ENCODE measurements at regions not wholly inside any gene's neighbourhood (a gene's known extent, or its start where the extent isn't known, plus 50 kb on each side); places are given as distances from the start of the nearest gene placed in this dataset.
"Not testable (repeated sequence)": the region's sequence is repeated elsewhere in the genome, so short reads cannot be mapped to it uniquely, and the experiment has no call there.

GRCh38 chr3:56954125-56954524, 106.3 kb upstream of the SPATA12 start:
- no peak for DNase-seq

DNA sequence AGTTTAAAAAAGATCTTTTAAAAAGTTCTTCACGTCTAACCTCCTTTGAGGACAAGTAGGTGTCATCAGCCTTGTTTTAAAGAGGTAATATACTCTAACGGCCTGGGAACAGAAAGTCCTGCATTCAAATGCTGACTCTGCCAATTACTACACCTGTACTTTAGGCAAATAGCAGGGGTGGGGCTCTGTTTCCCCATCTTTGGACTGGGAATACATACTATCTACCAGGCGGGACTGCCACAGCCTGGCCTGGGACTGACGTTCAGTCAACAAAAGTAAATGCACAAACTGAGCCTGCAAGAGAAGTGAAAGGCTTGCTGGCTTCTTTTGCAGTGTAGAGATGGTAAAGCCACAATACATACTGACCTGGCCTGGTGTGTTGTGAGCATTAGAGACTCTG, 107.6 kb upstream of the SPATA12 start:
- DNase-seq, result no peak

DNA sequence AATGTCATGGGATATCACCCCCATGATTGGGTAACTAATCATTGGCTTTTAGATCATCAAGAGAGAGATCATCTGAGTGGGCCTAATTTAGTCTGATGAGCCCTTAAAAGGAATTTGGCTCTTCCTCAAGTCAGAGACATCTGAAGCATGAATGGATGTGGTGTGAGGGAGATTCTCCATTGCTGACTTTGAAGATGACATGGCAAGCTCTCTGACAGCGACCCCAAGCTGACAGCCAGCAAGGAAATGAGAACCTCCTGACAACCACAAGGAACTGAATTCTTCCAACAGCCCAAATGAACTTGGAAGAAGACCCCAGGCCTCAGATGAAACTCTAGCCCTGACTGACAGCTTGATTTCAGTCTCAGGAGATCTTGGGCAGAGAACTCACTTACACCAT, 108.4 kb upstream of the SPATA12 start:
- no peak for DNase-seq

DNA sequence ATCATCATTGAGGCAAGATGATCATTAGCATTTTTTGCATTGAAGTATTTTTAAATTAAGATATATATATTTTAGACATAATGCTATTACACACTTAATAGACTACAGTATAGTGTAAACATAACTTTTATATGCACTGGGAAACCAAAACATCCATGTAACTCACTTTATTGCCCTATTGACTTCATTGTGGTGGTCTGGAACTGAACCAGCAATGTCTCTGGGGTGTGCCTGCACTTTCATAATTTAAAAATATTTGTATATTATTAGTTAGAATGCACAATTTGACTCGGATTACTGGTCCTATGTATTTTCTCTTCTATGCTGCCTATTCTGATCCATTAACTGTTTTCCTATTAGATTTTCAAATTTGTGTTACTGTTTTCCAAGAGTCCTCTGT, 109.1 kb upstream of the SPATA12 start:
- no peak for DNase-seq

DNA sequence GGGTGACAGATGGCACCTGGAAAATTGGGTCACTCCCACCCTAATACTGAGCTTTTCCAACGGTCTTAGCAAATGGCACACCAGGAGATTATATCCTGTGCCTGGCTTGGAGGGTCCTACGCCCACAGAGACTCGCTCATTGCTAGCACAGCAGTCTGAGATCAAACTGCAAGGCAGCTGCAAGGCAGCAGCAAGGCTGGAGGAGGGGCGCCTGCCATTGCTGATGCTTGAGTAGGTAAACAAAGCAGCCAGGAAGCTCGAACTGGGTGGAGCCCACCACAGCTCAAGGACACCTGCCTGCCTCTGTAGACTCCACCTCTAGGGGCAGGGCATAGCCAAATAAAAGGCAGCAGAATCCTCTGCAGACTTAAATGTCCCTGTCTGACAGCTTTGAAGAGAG, 115.1 kb upstream of the SPATA12 start:
- not testable (repeated sequence) for DNase-seq

DNA sequence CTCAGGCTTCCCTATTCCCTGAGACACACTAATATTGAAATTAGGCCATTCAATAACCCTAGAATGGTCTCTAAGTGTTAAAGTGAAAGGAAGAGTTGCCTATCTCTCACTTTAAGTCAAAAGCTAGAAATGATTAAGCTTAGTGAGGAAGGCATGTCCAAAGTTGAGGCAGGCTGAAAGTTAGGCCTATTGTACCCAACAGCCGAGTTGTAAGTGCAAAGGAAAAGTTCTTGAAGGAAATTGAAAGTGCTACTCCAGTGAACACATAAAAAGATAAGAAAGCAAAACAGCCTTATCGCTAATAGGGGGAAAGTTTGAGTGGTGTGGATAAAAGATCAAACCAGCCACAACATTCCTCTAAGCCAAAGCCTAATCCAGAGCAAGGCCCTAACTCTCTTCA, 117.9 kb upstream of the SPATA12 start:
- DNase-seq, result no peak

- no peak for DNase-seq
Observed at GRCh38 chr3:56940976-56941375, 119.5 kb upstream of the SPATA12 start.

DNA sequence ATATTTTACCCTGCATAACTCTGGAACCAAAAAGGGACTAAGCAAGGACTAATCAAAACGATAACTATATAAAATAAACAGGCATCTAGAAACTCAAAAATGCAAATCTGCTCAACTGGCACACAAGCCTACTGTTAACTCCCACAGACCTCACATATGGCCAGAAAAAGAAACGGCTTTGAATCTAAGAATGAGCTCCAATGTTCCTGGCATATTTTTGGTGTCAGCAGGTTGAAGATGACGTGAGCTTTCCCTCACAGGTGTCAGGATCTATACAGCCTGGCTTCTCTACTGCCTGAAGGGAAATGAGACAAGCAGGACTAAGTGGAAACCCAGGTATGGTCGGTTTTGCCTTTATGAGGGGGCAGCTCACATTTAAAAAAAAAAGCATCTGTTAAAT, 120.1 kb upstream of the SPATA12 start:
- no peak for DNase-seq

- no peak for DNase-seq
Observed at GRCh38 chr3:56939834-56940233, 120.6 kb upstream of the SPATA12 start.

GRCh38 chr3:56938530-56938929, 121.9 kb upstream of the SPATA12 start:
- no peak for DNase-seq

DNA sequence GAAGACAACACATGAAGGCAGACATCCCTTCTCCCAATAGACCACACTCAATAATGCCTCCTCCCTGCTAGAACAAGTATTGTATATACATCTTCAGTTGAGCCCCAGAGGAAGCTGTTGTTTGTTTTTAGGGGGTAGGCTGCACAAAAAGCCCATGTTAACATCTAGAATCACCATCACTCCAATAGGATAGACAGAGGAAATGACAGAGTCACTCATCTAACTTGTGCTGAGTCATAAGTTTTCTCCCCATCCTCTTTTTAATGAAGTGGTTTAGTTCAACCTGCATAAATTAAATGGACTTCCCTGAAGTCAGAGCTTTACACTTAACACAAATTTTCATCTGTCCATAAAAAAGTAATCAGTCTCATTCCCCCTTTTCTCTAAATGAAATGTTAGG, 122.9 kb upstream of the SPATA12 start:
- DNase-seq, result no peak

GRCh38 chr3:56935811-56936210, 124.7 kb upstream of the SPATA12 start:
- no peak for DNase-seq

DNA sequence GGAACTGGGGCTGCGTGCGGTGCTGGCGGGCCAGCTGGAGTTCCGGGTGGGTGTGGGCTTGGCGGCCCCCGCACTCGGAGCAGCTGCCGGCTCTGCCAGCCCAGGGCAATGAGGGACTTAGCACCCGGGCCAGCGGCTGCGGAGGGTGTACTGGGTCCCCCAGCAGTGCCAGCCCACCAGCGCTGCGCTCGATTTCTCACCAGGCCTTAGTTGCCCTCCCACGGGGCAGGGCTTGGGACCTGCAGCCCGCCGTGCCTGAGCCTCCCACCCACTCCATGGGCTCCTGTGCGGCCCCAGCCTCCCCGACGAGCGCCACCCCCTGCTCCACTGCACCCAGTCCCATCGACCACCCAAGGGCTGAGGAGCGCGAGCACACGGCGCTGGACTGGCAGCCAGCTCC, 126.0 kb upstream of the SPATA12 start:
- DNase-seq, result not testable (repeated sequence)

DNA sequence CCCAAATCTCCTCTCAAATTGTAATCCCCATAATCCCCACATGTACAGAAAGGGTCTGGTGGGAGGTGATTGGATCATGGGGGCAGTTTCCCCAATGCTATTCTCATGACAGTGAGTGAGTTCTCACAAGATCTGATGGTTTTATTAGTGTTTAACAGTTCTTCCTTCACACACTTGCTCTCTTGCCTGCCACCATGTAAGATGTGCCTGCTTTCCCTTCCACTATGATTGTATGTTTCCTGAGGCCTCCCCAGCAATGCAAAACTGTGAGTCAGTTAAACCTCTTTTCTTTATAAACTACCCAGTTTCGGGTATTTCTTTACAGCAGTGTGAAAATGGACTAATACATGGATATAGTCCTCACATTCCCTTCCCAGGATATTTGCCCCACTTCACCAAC, 126.7 kb upstream of the SPATA12 start:
- no peak for DNase-seq

GRCh38 chr3:56932866-56933265, 127.6 kb upstream of the SPATA12 start:
- no peak for DNase-seq

- no peak for DNase-seq
Observed at GRCh38 chr3:56931836-56932235, 128.6 kb upstream of the SPATA12 start.

GRCh38 chr3:56930706-56931105, 129.0 kb upstream of the ARHGEF3 start:
- DNase-seq, result no peak

GRCh38 chr3:56929809-56930615, 128.3 kb upstream of the ARHGEF3 start:
- DNase-seq, result no peak

DNA sequence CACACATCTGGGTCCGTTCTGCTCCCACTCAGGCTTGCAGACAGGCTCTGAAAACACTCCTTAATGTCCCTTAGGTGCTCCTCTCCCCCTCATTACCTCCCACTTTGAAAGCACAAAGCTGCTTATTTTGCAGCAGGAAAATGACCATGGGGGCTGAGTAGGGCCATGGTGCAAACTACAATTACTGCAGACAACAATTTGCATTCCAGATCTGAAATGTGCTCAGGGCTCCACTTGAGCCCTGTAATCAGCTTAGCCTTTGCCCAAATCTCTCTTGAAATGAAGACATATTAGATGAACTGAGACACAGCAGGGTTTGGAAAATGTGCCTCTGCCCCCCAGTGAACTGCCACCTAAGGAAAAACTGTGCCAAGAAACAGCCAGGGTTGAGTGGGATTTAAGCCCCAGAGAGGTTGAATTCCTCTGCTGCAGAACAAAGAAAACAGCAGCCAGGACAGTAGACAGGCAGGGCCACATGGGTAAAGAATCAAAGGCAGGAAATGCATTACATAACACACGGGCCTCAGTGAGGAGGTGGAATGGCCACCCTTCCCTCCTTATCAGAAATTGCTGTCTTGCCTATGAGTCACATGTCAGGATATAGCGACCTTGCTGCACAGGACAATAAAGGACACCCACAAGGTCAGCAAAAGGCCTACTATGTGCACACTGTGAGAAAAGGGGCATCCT, 126.8 kb upstream of the ARHGEF3 start:
- DNase-seq, result no peak

DNA sequence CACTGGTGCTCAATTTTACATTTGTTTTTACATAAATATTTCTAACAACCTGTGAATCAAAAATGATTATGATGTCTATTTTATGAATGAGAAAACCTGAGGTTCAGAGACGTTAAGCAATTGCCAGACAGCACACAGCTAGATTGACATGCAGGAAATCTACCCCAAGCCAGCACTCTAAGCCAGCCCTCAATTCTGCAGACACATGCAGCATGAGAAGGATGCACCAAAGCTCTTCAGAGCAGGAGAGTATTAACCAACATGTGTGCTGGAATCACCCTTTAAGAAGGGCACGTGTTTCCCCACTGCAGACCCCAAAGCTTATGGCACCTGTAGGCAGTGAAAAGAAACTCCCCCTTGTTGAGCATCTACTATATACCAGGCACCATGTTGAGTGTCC, 126.1 kb upstream of the ARHGEF3 start:
- DNase-seq, result no peak

DNA sequence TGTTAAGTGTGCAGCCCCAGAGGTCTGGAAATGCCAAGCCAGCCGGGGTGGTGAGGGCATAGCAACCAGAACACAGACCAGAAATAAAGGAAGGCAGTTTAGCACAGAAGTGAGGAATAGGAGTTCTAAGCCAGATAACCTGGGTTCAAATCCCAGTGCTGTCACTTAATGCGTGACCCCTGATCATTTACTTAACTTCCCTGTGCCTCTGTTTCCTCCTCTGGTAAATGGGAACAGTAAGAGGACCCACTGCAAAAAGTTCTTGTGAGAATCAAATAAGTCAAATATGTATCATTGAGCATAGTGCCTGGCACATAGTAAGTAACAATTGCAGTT, 125.2 kb upstream of the ARHGEF3 start:
- DNase-seq, result no peak

GRCh38 chr3:56926243-56926946, 124.6 kb upstream of the ARHGEF3 start:
- no peak for DNase-seq

DNA sequence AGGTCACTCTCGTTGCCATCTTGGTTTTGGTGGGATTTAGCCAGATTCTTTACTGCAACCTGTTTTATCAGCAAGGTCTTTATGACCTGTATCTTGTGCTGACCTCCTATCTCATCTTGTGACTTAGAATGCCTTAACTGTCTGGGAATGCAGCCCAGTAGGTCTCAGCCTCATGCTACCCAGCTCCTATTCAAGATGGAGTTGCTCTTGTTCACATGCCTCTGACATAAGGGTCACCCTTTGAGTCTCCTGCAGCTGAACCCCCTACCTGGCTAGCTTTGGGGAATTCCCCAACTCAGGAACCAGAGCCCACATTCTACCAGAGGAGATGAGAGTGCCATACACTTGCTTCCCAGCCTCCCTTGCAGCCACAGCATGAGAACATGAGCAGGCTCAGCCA, 123.0 kb upstream of the ARHGEF3 start:
- DNase-seq, result not testable (repeated sequence)
